Effector CD8-positive, alpha-beta T cell (primary cell): ENCODE measurements at regions not wholly inside any gene's neighbourhood (a gene's known extent, or its start where the extent isn't known, plus 50 kb on each side); places are given as distances from the start of the nearest gene placed in this dataset.

Experiments
- DNase-seq: peaks from one replicate; lab custom pipeline; 2025; lab: John Stamatoyannopoulos, UW

DNA sequence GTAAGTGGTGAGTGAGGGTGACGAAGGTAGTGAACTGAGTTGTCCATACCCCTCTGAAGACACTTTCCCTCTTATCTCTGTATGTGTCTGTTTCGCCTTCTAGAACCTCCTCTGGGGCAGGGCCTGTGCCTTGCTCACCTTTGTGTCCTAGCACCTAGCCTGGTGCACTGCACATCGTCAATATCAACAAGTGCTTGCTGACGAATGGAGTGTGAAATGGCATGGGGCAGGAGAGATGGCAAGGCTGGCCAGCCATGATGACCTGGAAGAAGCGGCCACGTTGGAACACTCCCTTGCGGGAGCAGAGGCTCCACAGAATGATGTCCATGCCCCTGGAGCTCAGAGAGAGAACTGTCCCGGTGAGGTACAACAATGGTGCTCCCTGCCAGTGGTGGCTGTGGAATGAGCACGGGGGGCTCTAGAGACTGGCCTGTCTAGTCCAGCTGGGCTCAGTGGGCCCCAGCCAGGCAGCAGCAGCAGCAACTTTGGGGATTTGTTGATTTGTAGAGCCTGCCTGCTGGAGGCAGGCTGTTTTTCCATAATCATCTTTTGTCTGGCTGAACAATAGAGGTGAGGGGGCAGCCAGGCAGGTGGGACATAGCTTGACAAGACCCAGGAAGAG, 112.2 kb upstream of the PJA1 start:
- no peak for DNase-seq

DNA sequence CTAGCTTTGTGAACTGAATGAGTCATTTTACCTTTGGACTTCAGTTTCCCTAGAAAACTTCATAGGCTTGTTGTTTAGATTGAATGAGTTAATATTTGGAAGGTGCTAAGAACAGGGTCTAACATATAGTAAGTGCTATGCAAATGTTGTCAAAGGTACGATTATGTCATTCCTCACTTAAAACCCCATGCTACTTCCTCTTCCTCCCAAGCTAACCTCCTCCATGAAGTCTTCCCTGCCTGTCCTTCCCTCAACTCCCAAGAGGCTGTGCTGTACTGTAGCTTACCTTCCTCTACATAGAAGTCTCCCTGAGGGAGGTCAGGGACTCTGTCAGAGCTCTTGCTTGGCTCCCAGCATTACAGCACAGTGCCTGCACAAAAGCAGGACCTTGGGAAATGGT, 103.4 kb upstream of the PJA1 start:
- no peak for DNase-seq

DNA sequence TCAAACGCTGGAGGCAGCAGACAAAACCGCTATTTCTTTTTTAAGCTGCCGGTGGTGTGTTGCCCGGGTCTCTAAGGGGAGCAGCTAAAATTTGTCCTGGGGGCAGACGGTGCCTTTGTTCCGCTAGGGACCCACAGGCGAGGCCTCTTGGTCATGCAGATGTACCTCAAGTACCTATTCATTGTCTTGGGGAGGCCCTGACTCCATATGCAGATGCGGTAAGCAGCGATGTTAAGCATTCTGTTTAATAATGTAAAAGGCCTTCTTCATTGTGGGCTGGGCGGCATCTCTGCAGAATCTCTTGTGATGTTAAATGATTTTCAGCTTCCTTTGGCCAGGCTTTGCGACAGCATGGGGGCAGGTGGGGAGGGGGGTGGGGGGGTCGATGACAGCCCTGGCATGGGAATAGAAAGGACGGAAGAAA, 98.9 kb upstream of the PJA1 start:
- DNase-seq: no peak

DNA sequence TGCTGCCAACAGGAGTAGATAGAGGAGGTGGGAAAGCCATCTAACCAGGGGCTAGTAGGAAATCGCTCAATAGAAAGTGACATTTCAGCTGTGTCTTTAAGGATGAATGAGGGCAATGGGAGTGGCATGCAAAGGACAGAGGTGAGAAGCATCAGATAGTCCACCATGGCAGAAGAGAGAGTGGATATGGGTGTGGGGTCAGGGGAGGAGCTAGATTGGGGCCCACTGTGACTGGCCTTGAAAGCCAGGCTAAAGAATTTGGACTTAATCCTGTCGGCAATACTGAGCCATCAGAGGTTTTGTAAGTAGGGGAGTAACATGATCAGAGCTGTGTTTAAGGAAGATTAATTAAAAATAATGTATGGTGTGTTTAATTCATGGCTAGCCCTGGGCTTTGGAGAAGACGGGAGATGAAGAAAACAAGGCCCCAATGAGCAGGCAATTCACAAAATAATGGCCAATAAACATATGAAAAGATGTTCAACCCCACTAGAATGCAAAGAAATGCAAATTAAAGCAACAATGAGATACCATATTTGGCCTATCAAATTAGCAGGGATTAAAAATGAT, 98.1 kb upstream of the PJA1 start:
- DNase-seq: no peak

DNA sequence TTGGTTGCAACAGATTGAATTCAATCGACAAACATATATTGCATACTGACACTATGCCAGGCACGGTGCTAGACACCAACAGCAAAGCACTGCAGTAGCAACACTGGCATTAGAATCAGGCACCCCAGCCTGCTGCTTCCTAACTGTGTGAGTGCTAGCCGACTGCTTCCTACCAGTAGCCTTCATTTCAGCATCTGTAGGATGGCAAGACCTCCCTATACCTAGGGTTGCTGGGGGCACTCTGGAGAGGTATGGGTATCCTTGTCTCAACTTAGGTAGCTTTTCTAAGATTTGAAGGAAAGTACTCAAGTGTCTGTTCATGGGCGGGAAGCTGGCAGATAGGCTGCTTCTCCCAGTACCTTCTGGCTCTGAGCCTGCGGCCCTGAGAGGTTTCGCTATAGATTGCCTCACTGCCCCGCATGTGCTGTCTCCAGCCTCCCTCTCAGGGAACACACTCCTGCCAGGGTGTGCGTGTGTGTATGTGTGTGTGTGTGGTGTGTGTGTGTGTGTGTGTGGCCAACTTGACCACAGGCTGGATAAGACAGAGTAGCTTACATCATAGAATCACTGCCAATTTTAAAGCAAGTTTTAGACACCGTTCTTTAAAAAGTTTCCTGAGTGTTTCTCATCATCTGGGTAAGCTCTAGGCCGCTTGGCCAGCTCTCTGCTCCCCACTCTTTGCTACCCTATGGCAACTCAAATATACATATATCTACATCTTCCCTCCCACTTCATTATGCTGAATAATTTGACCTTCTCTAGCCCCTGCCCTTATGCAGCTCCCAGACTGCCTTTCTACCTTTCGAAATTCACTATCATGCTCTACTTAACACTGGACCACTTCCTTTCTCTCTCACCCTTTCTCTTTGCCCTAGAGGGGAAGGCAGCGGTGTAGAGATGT, 97.0 kb upstream of the PJA1 start:
- DNase-seq: no peak

DNA sequence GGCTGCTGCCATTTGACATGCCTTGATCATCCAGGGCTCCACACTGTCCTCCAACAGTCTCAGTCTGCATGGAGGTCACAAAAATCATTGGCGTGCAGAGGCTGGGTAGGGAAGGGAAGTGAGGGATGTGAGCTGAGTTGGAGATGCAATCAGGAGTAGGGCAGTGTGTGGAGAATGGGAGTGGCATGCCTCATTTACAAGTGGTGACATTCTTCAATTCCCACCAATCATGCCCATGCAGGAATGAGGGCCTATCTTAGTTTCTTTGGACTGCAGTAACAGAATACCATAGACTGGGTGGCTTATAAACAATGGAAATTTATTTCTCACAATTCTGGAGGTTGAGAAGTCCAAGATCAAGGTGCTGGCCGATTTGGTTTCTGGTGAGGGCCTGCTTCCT, 94.9 kb upstream of the PJA1 start:
- no peak for DNase-seq

DNA sequence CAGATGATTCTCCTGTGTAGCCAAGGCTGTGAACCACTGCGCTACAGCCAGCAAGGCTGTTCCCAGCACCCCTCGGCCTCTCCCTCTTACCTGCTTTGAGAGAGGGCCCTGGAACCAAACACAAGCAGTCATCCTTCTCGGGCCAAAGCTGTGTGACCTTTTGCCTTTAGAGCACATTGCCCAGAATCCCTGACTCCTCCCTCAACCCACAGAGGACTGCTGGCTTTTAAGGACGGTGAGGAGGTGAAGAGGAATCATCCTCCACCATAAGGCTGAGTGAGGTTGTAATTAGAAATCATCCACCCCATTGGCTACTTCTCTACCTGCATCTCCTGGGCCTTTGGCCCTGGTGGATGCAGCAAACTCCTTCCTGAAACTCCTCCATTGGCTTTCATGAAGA, 93.6 kb upstream of the PJA1 start:
- no peak for DNase-seq

DNA sequence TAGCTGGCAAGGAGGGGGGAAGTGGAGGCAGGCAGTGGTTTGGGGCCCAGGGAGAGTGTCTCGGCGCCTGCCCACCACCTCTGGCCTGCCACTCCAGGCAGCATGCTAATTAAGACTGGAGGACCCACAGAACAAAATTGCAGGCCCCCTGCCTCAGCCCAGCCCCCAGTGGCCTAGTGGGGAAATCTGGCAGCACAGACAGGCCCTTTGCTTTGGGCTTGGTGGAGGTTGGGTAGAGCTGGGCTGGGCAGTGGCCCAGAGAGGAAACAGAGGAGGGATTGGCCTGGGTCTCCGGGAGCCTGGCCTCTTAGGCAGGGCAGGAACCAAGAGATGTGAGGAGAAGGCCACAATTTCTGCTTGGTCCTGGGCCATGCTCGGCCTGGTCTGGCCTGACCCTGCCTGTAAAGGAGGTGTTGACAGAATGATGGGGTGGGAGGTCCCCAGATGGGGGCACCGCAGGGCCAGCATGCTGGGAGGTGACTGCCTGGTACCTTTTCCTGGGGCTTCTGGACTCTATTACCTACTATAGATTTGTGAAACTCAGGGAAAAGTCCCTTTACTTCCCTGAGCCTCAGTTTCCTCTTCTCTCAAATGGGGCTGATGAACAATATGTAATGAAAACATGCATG, 92.4 kb upstream of the PJA1 start:
- no peak for DNase-seq

DNA sequence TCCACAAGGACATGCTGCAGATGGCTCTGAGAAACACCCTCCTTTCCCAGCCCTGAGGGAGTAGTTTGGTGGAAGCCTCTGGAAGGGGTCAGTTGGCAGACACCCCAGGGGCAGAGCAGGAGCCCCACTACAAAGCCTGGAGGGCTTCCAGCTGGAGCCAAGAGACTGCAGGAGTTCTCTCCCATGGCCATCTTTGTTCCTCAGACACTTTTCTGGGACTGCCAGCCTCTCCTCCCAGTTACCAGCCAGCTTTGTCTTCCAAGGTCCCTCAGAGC, 91.0 kb upstream of the PJA1 start:
- no peak for DNase-seq

DNA sequence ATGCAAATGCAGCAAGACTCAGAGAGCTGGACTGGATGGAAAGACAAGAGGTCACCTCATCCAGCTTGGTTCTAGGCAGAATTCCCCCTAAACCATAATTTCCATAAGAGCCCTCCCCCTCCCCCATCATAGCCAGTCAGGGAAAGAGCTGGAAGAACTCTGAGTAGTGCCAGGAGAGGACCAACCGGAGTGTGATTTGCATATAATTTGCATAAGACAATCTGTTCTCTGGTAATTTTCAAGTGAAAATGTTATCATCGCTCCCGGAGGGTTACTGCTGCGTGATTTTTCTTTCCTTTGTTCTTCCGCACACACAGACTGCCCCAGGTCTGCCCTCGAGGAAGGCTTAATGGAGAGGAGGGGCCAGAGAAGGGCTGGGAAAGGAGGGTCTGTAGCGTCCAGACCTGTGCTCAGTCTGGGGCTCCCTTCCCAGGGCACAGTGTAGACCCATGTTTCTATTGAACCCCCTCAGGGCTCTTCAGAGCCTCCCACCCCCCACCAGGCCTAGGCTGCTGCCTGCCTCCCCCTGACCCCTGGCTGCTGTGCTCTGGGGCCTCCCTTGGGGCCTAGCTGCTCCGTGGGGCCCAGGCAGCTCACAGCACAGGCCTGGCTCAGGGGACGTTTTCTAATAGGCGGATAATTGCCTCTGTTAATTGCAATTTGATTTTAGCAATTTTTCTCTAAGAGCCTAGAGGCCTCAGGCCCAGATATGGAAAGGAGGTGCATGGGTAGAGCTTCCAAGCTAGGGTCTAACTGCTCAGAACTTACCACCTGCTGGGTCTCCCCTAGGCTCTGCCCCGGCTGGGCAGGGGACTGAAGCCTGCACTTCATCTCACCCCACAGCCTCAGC, 90.4 kb upstream of the PJA1 start:
- DNase-seq: no peak

DNA sequence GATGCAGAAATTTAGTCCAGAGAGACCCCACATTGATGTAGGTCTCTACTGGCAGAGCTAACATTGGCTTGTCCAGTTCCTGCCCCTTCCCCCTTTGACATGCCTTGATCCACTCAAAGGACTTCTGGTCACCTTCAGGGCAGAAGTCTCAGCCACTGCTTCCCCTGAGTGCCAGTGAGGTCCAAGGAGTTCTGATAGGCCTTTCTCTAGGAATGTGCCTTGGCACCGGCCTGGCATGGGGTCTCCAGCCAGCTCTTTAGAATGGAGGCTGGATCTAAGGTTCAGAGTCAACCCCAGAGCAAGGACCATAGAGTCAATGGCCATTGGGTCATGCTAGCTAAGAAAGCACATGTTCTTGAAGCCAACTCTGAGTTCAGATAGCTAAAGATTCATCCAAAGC, 88.6 kb upstream of the PJA1 start:
- no peak for DNase-seq

DNA sequence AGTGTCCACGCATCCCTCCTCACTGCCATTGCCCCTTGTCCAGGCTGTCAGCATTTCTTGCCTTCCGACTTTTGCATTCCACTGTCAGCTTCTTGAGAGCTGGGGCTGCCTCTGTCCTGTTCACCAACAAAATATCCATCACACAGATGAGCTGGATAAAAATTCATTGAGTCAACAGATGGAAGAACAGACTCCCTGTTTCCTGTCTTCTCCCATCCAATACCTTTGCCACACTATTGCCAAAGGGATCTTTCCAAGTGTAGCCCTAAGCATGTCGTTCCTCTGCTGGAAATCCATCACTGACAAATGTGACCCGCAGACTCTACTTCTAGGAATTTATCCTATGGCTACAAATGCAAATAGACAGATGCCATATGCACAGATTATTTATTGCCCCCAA, 78.0 kb upstream of the PJA1 start:
- no peak for DNase-seq

DNA sequence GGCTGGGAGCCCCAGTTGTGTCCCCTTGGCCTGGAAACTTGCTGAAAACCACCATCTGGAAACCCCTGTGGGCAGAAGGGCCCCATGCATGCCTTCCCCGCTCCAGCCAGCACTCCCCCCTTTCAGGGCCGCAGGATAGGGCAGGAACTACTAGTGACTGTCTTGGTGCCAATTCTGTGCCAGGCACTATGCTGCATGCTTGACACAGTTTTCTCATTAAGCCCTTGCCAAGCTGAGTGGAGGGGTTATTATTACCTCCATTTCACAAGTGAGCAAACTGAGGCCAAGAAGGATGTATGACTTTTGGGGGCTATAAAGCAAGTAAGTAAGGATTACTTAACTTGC, 73.6 kb upstream of the PJA1 start:
- DNase-seq: no peak

DNA sequence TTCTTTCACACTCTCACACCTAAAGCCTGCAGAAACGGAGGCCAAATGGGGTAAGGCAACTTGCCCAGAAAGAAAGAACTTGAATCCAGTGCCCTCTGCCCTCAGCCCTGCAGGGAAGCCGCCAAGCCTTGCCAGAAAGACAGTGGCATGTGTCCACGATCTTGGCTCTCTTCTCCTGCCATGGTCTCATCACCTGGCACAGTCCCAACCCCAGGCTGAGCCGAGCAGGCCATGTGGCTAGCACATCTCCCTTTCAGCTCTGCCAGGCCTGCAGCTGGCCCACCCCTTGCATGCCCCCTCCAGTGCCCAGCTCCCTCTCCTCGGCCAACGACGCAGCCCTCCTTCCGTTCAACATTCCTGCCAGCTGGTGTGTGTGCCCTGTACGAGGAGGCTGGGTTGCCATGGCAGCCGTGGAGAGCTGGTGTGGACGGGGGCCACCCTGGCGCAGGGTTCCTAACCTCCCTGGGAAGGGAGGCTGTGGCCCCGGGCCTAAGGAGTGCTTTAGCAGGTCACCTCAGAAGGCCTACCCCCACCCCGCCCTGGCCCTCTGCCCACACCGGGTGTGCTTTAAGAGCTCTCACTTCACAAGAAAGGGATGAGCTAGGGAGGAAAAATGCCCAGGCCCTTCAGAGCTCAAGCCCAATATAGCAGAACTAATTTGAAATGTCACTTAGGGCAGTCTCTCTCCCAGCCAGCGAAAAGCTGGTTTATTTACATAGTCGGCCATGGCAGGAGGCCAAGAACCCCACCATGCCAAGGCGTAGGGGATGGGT, 73.0 kb upstream of the PJA1 start:
- DNase-seq: no peak

DNA sequence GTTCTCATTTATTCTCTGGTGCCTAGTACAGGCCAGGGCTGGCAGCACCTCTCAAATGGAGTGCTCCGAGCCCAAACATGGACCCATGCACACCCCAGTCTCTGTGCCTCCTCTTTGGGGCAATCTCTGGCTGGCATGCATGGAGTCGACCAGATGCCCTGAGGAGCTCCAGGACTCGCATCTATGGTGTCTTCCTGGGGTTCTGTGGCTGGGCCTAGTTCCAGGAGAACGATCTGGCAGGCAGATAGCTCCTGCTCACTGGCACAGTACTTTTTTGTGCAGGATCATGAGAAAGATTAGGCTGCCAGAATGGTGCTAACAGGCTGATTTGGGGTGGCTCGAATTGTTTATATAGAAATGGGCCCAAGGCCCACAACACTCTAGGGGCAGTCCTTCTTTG, 72.0 kb upstream of the PJA1 start:
- DNase-seq: no peak

DNA sequence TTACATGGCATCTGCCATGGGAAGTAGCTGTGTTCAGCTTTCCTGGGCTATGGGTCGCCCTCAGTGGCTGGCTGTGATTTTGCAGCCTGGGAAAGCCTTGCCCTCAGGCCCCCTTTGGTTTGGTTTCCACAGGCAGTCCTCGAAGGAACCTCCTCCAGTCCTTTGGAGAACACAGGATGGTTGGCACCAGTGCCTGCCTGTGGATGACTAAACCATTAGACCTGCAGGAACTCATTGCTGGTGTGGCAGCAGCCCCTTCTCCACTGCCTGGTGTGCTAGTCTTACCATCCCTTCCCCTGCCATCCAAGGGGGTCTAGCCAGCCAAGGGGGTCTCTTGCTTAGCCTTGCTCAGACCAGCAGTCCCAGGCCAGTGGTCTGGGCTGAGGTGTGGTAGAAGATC, 71.4 kb upstream of the PJA1 start:
- no peak for DNase-seq

DNA sequence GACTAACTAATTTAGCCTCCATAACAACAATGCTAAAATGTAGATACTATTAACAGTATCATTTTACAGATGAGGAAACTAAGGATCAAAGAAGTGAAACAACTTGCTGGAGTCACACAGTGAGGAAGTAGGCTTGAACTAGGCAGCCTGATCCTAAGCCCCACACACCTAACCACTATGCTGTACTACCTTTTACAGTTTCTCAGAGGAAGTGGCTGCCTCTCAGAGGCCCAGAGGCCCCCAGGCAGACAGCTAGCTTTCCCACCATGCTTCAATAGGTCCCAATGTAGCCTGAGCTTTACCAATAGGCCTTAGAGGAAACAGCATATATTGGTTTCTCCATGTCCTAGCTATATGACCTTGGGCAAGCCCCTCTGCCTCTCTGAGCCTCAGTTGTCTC, 69.4 kb upstream of the PJA1 start:
- DNase-seq: no peak

DNA sequence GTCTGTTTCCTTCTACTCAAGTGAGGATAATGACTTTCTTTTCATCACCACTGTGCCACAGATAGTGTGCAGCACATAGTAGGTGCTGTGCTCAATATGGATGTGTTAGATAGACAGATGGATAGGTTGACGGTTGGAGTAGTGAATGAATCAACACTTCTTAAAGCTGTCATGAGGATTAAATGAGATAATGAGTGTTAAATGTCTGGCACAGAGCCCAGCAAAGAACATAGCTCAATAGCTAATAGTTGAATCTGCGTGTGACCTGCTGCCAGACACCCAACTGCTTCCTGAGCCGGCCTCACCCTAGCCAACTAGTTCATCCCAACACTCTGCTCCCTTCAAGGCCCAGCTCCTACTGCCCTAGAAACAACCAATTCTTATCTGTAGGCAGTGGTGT, 67.7 kb upstream of the PJA1 start:
- DNase-seq: no peak

DNA sequence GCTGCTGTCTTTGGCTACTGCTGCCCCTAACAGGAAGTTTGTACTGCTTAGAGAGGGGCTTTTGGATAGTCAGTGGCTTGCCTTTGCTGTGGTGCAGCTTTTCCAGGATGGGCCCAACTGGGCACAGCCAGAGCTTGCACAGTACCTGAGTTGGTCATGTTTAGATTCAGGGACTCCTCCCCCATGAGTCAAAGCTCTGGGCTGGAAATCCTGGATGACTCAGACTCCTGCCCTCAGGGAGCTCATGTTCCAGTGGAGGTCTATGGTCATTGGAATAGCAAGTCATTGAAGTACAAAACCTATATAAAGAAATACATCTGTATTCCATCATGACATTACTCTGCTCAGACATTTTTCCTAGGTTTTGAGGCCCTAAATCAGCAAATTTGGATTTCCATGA, 66.7 kb upstream of the PJA1 start:
- no peak for DNase-seq

DNA sequence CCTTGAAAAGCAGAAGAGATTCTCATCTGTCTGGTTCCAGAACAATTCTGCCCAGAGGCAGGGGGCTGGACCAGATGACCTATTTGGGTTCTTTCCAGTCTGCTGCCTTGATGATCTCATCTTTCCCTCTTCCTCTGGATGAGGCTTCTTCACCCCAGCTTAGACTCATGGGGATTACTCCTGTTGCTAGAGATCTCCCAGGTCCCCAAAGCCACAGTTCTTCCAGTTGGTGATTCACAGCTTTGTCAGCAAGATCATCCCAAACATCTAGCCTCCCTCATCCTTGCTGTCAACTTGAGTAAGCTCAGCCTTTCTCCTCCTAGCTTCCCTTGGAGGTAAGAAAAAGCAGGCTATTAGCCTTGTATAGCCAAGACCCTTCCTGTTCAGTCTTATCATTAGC, 64.2 kb upstream of the PJA1 start:
- no peak for DNase-seq

DNA sequence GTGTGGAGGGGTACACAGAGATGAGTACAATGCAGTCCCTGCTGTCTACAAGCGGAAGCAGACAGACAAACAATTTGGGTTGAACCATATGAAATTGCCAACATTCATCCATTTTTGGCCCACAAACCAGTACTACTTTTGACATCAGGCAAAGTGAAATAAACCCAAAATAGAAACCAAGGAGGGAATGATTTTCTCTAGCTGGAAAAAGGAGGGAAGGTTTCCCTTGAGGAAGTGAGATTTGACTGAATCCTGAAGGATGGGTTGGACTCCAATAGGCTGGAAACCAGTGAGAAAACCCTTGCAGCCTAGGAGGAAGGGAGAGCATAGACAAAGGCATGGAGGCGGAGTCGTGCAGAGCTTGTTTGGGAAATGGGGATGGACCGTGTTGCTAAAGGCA, 63.5 kb upstream of the PJA1 start:
- DNase-seq: no peak
